BJ (cell line): ENCODE measurements at regions not wholly inside any gene's neighbourhood (a gene's known extent, or its start where the extent isn't known, plus 50 kb on each side); places are given as distances from the start of the nearest gene placed in this dataset.
"Not testable (repeated sequence)": the region's sequence is repeated elsewhere in the genome, so short reads cannot be mapped to it uniquely, and the experiment has no call there.

Source experiments
- CTCF ChIA-PET: fragments of 350-600 bp; formaldehyde crosslinking; extraction: SDS; loops from one replicate; lab custom pipeline; 2021; ENCODE audit warnings: antibody characterized with exemption, inconsistent platforms; lab: Yijun Ruan, JAX
- POLR2A ChIA-PET: fragments of 300-600 bp; sonication (Branson Sonifier 250); formaldehyde crosslinking; extraction: SDS; loops from one replicate; lab custom pipeline; 2021; ENCODE audit warnings: antibody characterized with exemption; lab: Charles Lee
- DNase-seq: peaks from one replicate; pipeline ENCODE4 v3.0.0-alpha.2; 2011; ENCODE audit warnings: low read depth
- H3K27me3 ChIP-seq: 2 replicates; pipeline ENCODE4 v1.6.0; 2011; ENCODE audit warnings: low read length; ENCODE audit not compliant: control insufficient read depth, insufficient read depth
- H3K36me3 ChIP-seq: 2 replicates; pipeline ENCODE4 v1.5.1; 2011; ENCODE audit warnings: low read length; ENCODE audit not compliant: control insufficient read depth, insufficient read depth
- H3K4me3 ChIP-seq: 2 replicates; pipeline ENCODE4 v1.5.1; 2011; ENCODE audit warnings: low read depth, mild to moderate bottlenecking, control low read depth, low read length
- TF ChIP-seq, protein P1 (sequence below): IDR thresholded peaks from 2 replicates; pipeline ENCODE4 v1.5.1; 2011; ENCODE audit warnings: low read depth, mild to moderate bottlenecking, control low read depth, inconsistent platforms, low read length, moderate library complexity; ENCODE audit not compliant: insufficient read depth

DNA sequence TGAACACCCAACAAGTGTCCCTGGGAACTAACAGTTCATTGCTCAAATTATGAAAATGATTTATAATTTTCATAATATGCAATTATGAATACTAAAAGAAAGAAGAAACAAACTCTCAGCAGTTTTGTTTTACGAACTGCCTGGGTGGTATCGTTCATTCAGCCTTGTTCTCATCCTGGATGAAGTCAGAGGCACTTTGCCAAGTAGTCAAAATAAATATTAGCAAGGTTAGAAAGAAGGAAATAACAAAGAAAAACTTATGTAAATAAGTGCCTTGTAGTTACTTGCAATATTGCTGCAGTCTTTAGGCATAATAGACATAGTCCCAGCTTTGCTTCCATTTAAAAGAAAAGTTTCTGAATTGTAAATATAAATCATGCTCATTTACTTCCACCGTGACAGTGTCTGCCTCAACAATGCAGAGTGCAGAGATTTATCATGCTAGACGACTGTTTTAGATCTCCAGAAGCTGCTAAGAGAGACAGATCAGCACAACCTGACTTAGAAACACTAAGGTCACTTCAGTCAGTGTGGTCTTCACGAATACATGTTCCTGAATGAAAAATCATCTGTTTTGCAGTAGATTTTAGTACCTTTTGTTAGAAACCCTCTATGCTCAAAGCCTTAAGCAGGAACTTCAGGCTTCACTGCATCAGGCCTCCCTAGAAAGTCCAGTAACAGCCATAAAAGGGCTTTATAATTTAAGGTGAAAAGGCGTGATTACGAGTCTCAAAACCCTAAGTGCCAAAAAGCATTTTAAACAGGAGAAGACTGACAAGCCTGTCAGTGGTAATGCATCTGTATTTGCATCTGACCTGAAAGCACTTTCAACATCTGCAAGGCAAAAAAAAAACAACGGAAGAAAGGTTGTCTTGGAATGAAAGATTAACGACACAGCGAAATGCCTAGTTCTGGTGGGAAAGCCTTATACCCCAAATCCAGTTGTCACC lies 92.1 kb downstream of the TMEM167A start:
- TF ChIP-seq, protein P1, sequence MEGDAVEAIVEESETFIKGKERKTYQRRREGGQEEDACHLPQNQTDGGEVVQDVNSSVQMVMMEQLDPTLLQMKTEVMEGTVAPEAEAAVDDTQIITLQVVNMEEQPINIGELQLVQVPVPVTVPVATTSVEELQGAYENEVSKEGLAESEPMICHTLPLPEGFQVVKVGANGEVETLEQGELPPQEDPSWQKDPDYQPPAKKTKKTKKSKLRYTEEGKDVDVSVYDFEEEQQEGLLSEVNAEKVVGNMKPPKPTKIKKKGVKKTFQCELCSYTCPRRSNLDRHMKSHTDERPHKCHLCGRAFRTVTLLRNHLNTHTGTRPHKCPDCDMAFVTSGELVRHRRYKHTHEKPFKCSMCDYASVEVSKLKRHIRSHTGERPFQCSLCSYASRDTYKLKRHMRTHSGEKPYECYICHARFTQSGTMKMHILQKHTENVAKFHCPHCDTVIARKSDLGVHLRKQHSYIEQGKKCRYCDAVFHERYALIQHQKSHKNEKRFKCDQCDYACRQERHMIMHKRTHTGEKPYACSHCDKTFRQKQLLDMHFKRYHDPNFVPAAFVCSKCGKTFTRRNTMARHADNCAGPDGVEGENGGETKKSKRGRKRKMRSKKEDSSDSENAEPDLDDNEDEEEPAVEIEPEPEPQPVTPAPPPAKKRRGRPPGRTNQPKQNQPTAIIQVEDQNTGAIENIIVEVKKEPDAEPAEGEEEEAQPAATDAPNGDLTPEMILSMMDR: no peak
- H3K4me3 ChIP-seq: no peak overlapping the region
- DNase-seq: no peak
- CTCF ChIA-PET: interaction anchor here (0.8 kb wide), 1 partner anchor 112 kb away, joined by 3 read pairs; no protein-coding TSS in a partner anchor
- no peaks in the 10 kb centered on the region for H3K36me3 ChIP-seq
- no peaks in the 10 kb centered on the region for H3K27me3 ChIP-seq
- POLR2A ChIA-PET: no interaction called here

DNA sequence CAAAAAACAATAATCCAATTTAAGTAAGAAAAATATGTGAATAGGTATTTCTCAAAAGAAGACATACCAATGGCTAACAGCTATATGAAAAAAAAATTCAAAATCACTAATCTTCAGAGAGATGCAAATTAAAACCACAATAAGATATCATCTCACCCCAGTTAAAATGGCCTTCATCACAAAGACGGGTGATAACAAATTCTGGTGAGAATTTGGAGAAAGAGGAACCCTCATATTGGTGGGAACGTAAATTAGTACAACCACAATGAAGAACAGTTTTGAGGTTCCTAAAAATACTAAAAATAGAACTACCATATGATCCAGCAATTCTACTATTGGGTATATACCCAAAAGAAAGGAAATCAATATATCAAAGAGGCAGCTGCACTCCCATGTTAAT lies 94.3 kb downstream of the TMEM167A start:
- Histone ChIP-seq H3K36me3 (no peaks in the 10 kb centered on the region), H3K27me3 (no peaks in the 10 kb centered on the region), H3K4me3 (no peak overlapping the region)
- CTCF ChIA-PET: no interaction called here
- DNase-seq: no peak
- TF ChIP-seq, protein P1: no peak
- POLR2A ChIA-PET: no interaction called here

DNA sequence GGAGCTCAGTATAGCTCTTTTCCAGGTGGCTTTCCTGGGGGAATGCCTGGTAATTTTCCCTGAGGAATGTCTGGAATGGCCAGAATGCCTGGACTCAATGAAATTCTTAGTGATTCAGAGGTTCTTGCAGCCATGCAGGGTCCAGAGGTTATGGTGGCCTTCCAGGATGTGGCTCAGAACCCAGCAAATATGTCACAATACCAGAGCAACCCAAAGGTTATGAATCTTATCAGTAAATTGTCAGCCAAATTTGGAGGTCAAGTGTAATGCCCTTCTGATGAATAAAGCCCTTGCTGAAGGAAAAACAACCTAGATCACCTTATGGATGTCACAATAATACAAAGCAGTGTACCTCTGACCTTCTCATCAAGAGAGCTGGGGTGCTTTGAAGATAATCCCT lies 100.3 kb downstream of the TMEM167A start:
- DNase-seq, H3K36me3 ChIP-seq, H3K27me3 ChIP-seq, H3K4me3 ChIP-seq, POLR2A ChIA-PET: not testable (repeated sequence)
- CTCF ChIA-PET: interaction anchor here (1.2 kb wide), 1 partner anchor 10 kb away, joined by 3 read pairs; no protein-coding TSS in a partner anchor

DNA sequence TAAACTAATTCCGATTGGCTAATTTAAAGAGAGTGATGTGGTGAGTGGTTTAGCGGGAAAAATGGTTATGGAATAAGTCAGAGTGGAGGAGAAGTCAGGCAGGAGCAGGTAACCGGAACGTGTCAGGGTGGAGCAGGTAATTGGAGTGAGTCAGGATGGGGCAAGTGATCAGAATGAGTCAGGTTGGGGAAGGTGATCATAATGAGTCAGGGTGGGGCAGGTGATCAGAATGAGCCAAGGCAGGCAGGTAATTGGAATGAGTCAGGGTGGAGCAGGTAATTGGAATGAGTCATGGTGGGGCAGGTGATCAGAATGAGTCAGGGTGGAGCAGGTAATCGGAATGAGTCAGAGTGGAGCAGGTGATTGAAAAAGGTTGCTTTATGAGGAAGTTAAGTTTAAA lies 101.4 kb downstream of the TMEM167A start:
- CTCF ChIA-PET: no interaction called here
- Histone ChIP-seq H3K36me3 (no peaks in the 10 kb centered on the region), H3K27me3 (no peaks in the 10 kb centered on the region), H3K4me3 (no peak overlapping the region)
- TF ChIP-seq, protein P1: no peak
- POLR2A ChIA-PET: no interaction called here
- DNase-seq: no peak

DNA sequence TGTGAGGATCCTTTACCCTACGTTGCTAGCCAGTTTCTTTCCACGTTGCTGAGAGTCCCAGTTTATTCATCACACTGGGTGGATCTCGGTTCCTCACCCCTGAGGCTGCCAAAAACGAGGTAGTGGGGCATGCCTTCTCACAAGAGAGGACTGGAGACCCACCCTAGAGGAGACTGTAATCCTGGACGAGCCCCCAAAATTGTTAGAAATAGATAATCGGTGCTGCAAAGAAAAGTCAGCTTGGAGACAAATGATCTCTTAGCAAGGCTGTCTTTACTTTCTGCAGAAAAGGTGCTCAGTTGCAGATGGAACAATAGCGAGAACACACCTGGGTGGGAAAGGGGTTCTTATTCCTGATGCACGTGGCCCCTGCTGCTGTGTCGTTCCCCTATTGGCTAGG lies 101.8 kb downstream of the TMEM167A start:
- no peak for DNase-seq
- no peak overlapping the region for H3K4me3 ChIP-seq
- TF ChIP-seq, protein P1: no peak
- ChIA-PET CTCF (no interaction called here), POLR2A (no interaction called here)
- H3K27me3 ChIP-seq: no peaks in the 10 kb centered on the region
- H3K36me3 ChIP-seq: no peaks in the 10 kb centered on the region

DNA sequence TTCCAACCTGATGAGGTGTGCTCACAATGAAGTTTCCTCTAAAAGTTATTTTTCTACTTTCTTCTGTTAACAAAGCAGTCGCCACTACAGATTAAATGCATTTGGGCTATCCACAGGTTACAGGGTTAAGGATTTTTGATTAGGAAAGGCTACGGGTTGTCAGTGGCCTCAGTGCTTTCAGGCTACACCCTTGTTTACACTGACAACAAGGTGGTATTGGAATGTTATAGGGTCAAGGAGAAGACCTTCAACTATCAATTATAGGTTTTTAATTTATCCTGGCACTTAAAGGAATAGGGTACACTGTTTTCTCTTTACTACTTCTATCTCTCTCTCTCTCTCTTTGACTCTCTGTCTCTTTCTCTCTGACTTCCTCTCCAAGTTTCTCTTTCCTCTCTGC lies 102.8 kb downstream of the TMEM167A start:
- DNase-seq, POLR2A ChIA-PET, H3K36me3 ChIP-seq, H3K27me3 ChIP-seq, H3K4me3 ChIP-seq, CTCF ChIA-PET: not testable (repeated sequence)
